ENCODE measurements at regions not wholly inside any gene's neighbourhood (a gene's known extent, or its start where the extent isn't known, plus 50 kb on each side); places are given as distances from the start of the nearest gene placed in this dataset.

DNA sequence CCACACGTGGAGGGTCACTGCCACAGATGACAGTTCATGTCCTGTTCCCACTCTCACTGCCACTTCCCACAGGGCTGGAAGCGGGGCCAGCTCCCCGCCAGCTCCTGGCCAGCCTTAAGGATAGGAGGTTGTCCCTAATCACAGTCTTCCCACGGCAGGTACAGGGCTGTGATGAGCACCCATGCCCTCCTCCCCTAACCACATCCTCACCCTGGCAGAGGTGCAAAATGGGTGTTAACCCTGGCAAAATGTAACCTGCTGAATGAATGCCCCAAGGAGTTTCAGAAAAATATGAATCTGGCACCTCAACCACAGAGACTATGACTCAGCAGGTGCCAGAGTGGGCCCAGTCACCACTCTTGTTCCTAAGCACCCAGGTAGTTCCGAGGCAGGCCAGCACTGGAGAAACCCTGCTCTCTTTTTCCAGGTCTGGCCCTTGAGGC lies 185.1 kb upstream of the TPM1 start:
- no peak for TF ChIP-seq EGR1 (IDR thresholded peaks at IDR 0.05)
- TF ChIP-seq EP300 (IDR thresholded peaks at IDR 0.05; ENCODE audit: borderline replicate concordance) = no peak
- no peak for TF ChIP-seq RAD21 (IDR thresholded peaks at IDR 0.05; ENCODE audit: low read depth)
- TF ChIP-seq, protein P1, sequence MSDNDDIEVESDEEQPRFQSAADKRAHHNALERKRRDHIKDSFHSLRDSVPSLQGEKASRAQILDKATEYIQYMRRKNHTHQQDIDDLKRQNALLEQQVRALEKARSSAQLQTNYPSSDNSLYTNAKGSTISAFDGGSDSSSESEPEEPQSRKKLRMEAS (IDR thresholded peaks at IDR 0.05) = no peak
- no peak for TF ChIP-seq TCF12 (IDR thresholded peaks at IDR 0.05; ENCODE audit: low read depth)
- TF ChIP-seq, protein P2, sequence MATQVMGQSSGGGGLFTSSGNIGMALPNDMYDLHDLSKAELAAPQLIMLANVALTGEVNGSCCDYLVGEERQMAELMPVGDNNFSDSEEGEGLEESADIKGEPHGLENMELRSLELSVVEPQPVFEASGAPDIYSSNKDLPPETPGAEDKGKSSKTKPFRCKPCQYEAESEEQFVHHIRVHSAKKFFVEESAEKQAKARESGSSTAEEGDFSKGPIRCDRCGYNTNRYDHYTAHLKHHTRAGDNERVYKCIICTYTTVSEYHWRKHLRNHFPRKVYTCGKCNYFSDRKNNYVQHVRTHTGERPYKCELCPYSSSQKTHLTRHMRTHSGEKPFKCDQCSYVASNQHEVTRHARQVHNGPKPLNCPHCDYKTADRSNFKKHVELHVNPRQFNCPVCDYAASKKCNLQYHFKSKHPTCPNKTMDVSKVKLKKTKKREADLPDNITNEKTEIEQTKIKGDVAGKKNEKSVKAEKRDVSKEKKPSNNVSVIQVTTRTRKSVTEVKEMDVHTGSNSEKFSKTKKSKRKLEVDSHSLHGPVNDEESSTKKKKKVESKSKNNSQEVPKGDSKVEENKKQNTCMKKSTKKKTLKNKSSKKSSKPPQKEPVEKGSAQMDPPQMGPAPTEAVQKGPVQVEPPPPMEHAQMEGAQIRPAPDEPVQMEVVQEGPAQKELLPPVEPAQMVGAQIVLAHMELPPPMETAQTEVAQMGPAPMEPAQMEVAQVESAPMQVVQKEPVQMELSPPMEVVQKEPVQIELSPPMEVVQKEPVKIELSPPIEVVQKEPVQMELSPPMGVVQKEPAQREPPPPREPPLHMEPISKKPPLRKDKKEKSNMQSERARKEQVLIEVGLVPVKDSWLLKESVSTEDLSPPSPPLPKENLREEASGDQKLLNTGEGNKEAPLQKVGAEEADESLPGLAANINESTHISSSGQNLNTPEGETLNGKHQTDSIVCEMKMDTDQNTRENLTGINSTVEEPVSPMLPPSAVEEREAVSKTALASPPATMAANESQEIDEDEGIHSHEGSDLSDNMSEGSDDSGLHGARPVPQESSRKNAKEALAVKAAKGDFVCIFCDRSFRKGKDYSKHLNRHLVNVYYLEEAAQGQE (IDR thresholded peaks at IDR 0.05; ENCODE audit: low read depth) = no peak
- no peak for TF ChIP-seq FOXM1 (IDR thresholded peaks at IDR 0.05; ENCODE audit: borderline replicate concordance, low read depth)
